GM13977 (cell line): ENCODE measurements at regions not wholly inside any gene's neighbourhood (a gene's known extent, or its start where the extent isn't known, plus 50 kb on each side); places are given as distances from the start of the nearest gene placed in this dataset.
"Not testable (repeated sequence)": the region's sequence is repeated elsewhere in the genome, so short reads cannot be mapped to it uniquely, and the experiment has no call there.

ENCODE experiments used
- DNase-seq: peaks from one replicate; pipeline ENCODE4 v3.0.0; 2012; ENCODE audit warnings: low spot score
- CTCF ChIP-seq: IDR thresholded peaks from 2 replicates; pipeline ENCODE4 v1.5.1; 2012; ENCODE audit warnings: mild to moderate bottlenecking, control low read depth; ENCODE audit not compliant: insufficient read depth; ENCODE audit errors: extremely low read depth, missing control alignments
- in situ Hi-C: fragments of 300-500 bp; cut with MboI; formaldehyde crosslinking; loops from one replicate; pipeline ENCODE4 v1.12.0; 2022; ENCODE audit warnings: low sequenced_read_pairs, low pct_unique_long_range_greater_than_20kb, mixed read lengths, inconsistent platforms; ENCODE audit not compliant: unreplicated experiment

GRCh38 chr10:29217292-29217738 lies 71.6 kb upstream of the LYZL1 start:
- no peak for TF ChIP-seq CTCF
- in situ Hi-C loops = no loop called here
- DNase-seq = no peak

- no peak for DNase-seq
- in situ Hi-C loops = no loop called here
- TF ChIP-seq CTCF = no peak
Measured at GRCh38 chr10:29223326-29223725, 65.5 kb upstream of the LYZL1 start.

- no peak for DNase-seq
- in situ Hi-C loops = no loop called here
- no peak for TF ChIP-seq CTCF
Measured at GRCh38 chr10:29224631-29225030, 64.2 kb upstream of the LYZL1 start.

- no peak for TF ChIP-seq CTCF
- in situ Hi-C loops = no loop called here
- DNase-seq = no peak
Measured at GRCh38 chr10:29227201-29227600, 61.7 kb upstream of the LYZL1 start.

GRCh38 chr10:29228562-29228961 lies 60.3 kb upstream of the LYZL1 start:
- no peak for DNase-seq
- in situ Hi-C loops = no loop called here
- TF ChIP-seq CTCF = no peak

GRCh38 chr10:29229258-29229705 lies 59.6 kb upstream of the LYZL1 start:
- no peak for DNase-seq
- in situ Hi-C loops = no loop called here
- no peak for TF ChIP-seq CTCF

- in situ Hi-C loops, DNase-seq: not testable (repeated sequence)
Measured at GRCh38 chr10:29236910-29237309, 52.0 kb upstream of the LYZL1 start.
